Liver (tissue), 8 donors: ENCODE measurements at regions not wholly inside any gene's neighbourhood (a gene's known extent, or its start where the extent isn't known, plus 50 kb on each side); places are given as distances from the start of the nearest gene placed in this dataset.

Experiments used
- DNase-seq: peaks from one replicate; pipeline ENCODE4 v3.0.0-alpha.2; 2017; ENCODE audit warnings: low spot score
- H3K27ac ChIP-seq, 2 donors: one replicate each; pipeline ENCODE4 v1.7.0; 2013; ENCODE audit warnings: inconsistent platforms in 2 of 2, low read length in 2 of 2, control low read depth in 1 of 2, low read depth in 1 of 2, mild to moderate bottlenecking in 1 of 2
- H3K27me3 ChIP-seq, 4 donors: one replicate each; pipeline versions ENCODE4 v1.6.1 to v1.7.0; 2013; ENCODE audit warnings: low read length in 3 of 4, inconsistent platforms in 1 of 4, mild to moderate bottlenecking in 1 of 4, moderate library complexity in 1 of 4; ENCODE audit not compliant: control insufficient read depth in 4 of 4, insufficient read depth in 4 of 4
- H3K36me3 ChIP-seq, 4 donors: one replicate each; pipeline versions ENCODE4 v1.6.1 to v1.7.0; 2013; ENCODE audit warnings: low read length in 3 of 4, mild to moderate bottlenecking in 3 of 4, low read depth in 1 of 4, moderate library complexity in 1 of 4; ENCODE audit not compliant: control insufficient read depth in 4 of 4, insufficient read depth in 3 of 4
- H3K4me1 ChIP-seq, 4 donors: one replicate each; pipeline versions ENCODE4 v1.6.1 to v1.7.0; 2013; ENCODE audit warnings: low read length in 3 of 4, mild to moderate bottlenecking in 3 of 4, moderate library complexity in 1 of 4; ENCODE audit not compliant: control insufficient read depth in 4 of 4, insufficient read depth in 4 of 4
- H3K4me3 ChIP-seq, 3 donors: one replicate each; pipeline versions ENCODE4 v1.6.1 to v1.7.0; 2013; ENCODE audit warnings: low read length in 3 of 3, control low read depth in 1 of 3, low read depth in 1 of 3, mild to moderate bottlenecking in 1 of 3
- H3K9ac ChIP-seq, 2 donors: one replicate each; pipeline ENCODE4 v1.7.0; 2013; ENCODE audit warnings: low read length in 2 of 2, mild to moderate bottlenecking in 2 of 2, moderate library complexity in 2 of 2, control low read depth in 1 of 2, low read depth in 1 of 2
- H3K9me3 ChIP-seq, 4 donors: one replicate each; pipeline versions ENCODE4 v1.6.1 to v1.7.0; 2013; ENCODE audit warnings: low read length in 3 of 4; ENCODE audit not compliant: control insufficient read depth in 4 of 4
- ATF3 ChIP-seq: IDR thresholded peaks from 2 replicates; pipeline ENCODE4 v1.6.1; 2016; ENCODE audit warnings: antibody characterized with exemption
- CTCF ChIP-seq: fragments of 150-350 bp; IDR thresholded peaks from 2 replicates; pipeline ENCODE4 v1.5.1; 2017; ENCODE audit warnings: improper control_type of control experiment, low read depth, low read length; ENCODE audit not compliant: missing input control
- EGR1 ChIP-seq, 2 donors: IDR thresholded peaks; 2 replicates each; pipeline ENCODE4 v1.6.1; 2016 to 2018; ENCODE audit warnings: antibody characterized with exemption in 2 of 2, low read depth in 2 of 2
- FOXA1 ChIP-seq: IDR thresholded peaks from 2 replicates; pipeline ENCODE4 v1.6.1; 2016; ENCODE audit warnings: antibody characterized with exemption
- FOXA2 ChIP-seq: IDR thresholded peaks from 2 replicates; pipeline ENCODE4 v1.6.1; 2016; ENCODE audit warnings: antibody characterized with exemption
- HNF4A ChIP-seq, 2 donors: conservative IDR thresholded peaks; 2 replicates each; pipeline ENCODE4 v1.6.1; 2016; ENCODE audit warnings: antibody characterized with exemption in 2 of 2, mild to moderate bottlenecking in 2 of 2
- HNF4G ChIP-seq: IDR thresholded peaks from 2 replicates; pipeline ENCODE4 v1.6.1; 2016; ENCODE audit warnings: antibody characterized with exemption
- JUND ChIP-seq, 2 donors: IDR thresholded peaks; 2 replicates each; pipeline ENCODE4 v1.6.1; 2016; ENCODE audit warnings: antibody characterized with exemption in 2 of 2
- NR2F2 ChIP-seq: IDR thresholded peaks from 2 replicates; pipeline ENCODE4 v1.6.1; 2016; ENCODE audit warnings: antibody characterized with exemption
- RAD21 ChIP-seq, 2 donors: IDR thresholded peaks; 2 replicates each; pipeline ENCODE4 v1.6.1; 2016; ENCODE audit warnings: antibody characterized with exemption in 2 of 2, mild to moderate bottlenecking in 2 of 2
- REST ChIP-seq: IDR thresholded peaks from 2 replicates; pipeline ENCODE4 v1.6.1; 2016; ENCODE audit warnings: antibody characterized with exemption, mild to moderate bottlenecking
- RXRA ChIP-seq, 2 donors: IDR thresholded peaks; 2 replicates each; pipeline ENCODE4 v1.6.1; 2017 to 2018; ENCODE audit warnings: antibody characterized with exemption in 2 of 2, mild to moderate bottlenecking in 1 of 2
- SP1 ChIP-seq: IDR thresholded peaks from 2 replicates; pipeline ENCODE4 v1.6.1; 2018; ENCODE audit warnings: antibody characterized with exemption, mild to moderate bottlenecking
- TAF1 ChIP-seq: conservative IDR thresholded peaks from 2 replicates; pipeline ENCODE4 v1.6.1; 2016; ENCODE audit warnings: antibody characterized with exemption, mild to moderate bottlenecking
- YY1 ChIP-seq: IDR thresholded peaks from 2 replicates; pipeline ENCODE4 v1.6.1; 2016; ENCODE audit warnings: antibody characterized with exemption, mild to moderate bottlenecking
- ZBTB33 ChIP-seq: IDR thresholded peaks from 2 replicates; pipeline ENCODE4 v1.6.1; 2016; ENCODE audit warnings: antibody characterized with exemption
- WGBS: extraction: QIAGEN DNeasy Blood & Tissue Kit; methylation state at CpG from one replicate; pipeline ENCODE4 v1.1.7; 2013; 5-methylcytosine and 5-hydroxymethylcytosine counted together
- donor health status: healthy.
- donor health status: healthy.
- donor health status: healthy.
- donor health status: healthy.
- donor health status: healthy.

GRCh38 chrX:35115205-35115604 is 172.6 kb downstream of the FAM47B start:
- no peak for TF ChIP-seq FOXA1
- TF ChIP-seq HNF4A (conservative IDR thresholded peaks at IDR 0.05) = no peak
- Histone ChIP-seq H3K9ac (no peak overlapping the region), H3K4me3 (no peak overlapping the region), H3K27ac (no peak overlapping the region), H3K9me3 (peaks cover 0 to 3% (median 1%) of the 10 kb centered on the region in 4 donors), H3K4me1 (no peaks in the 10 kb centered on the region), H3K27me3 (no peaks in the 10 kb centered on the region), H3K36me3 (no peaks in the 10 kb centered on the region)
- no peak for DNase-seq
- 85% methylated on average over 1 of the region's 1 CpG for WGBS

- Histone ChIP-seq H3K27me3 (no peaks in the 10 kb centered on the region), H3K9ac (no peak overlapping the region), H3K36me3 (no peaks in the 10 kb centered on the region), H3K9me3 (no peaks in the 10 kb centered on the region), H3K4me1 (no peaks in the 10 kb centered on the region), H3K4me3 (no peak overlapping the region), H3K27ac (no peak overlapping the region)
- TF ChIP-seq REST = no peak
- no peak for TF ChIP-seq FOXA2
- no peak for TF ChIP-seq CTCF
- no peak for TF ChIP-seq HNF4A (conservative IDR thresholded peaks at IDR 0.05)
- no peak for TF ChIP-seq YY1
- TF ChIP-seq HNF4G = no peak
- no peak for TF ChIP-seq SP1
- TF ChIP-seq RXRA (IDR thresholded peaks at IDR 0.05) = no peak
- TF ChIP-seq FOXA1 = no peak
- TF ChIP-seq JUND (IDR thresholded peaks at IDR 0.05) = no peak
- TF ChIP-seq EGR1 (IDR thresholded peaks at IDR 0.05; ENCODE audit: low read depth in 2 of 2) = no peak
- TF ChIP-seq RAD21 (IDR thresholded peaks at IDR 0.05) = no peak
- no peak for TF ChIP-seq NR2F2
- TF ChIP-seq TAF1 = no peak
- no peak for TF ChIP-seq ATF3
- no peak for TF ChIP-seq ZBTB33
- no peak for DNase-seq
- 49% methylated on average over 1 of the region's 1 CpG for WGBS
Measured at GRCh38 chrX:35122756-35123155, 180.2 kb downstream of the FAM47B start.
